ENCODE measurements at regions not wholly inside any gene's neighbourhood (a gene's known extent, or its start where the extent isn't known, plus 50 kb on each side); places are given as distances from the start of the nearest gene placed in this dataset.
A peak's percentile ranks its signal among the peaks of the same experiment; 100 is the strongest.

DNA sequence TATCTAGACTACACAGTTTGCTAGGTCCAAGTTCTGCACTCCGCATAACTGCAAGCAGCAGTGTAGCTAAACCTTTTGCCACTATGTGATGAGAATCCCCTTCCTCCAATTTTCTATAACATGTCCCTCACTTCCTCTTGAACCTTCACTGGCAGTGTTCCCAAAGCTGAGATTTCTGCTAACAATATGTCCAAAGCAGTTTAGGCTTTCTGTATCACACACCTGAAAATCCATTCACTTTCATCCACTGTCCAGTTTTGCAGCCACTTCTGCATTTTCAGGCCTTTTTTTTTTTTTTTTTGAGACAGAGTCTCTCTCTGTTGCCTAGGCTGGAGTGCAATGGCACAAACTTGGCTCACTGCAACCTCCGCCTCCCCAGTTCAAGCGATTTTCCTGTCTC, 111.1 kb downstream of the GADD45G start:
- WGBS (ENCODE audit: extremely low coverage, insufficient coverage, insufficient read length), result no CpG with 5 or more reads among the region's 3 CpGs
- Histone ChIP-seq H3K27ac (ENCODE audit: low read depth, low read length) (no peak overlapping the region), H3K79me2 (ENCODE audit: control insufficient read depth, insufficient read depth, low read length, poor library complexity) (no peaks in the 10 kb centered on the region), H2AK5ac (ENCODE audit: low read length) (no peak overlapping the region), H3K23ac (ENCODE audit: low read length) (no peak overlapping the region), H3K79me1 (ENCODE audit: low read length) (peaks cover 8% of the 10 kb centered on the region), H3K4me2 (ENCODE audit: low read length) (no peak overlapping the region), H2AFZ (ENCODE audit: insufficient read depth, low read length, poor library complexity) (no peak overlapping the region), H2BK120ac (ENCODE audit: insufficient read depth, low read length, poor library complexity) (no peak overlapping the region), H2BK5ac (ENCODE audit: low read depth, low read length, poor library complexity) (no peak overlapping the region), H3K9ac (ENCODE audit: low read length) (no peak overlapping the region), H4K8ac (ENCODE audit: low read depth, low read length) (no peak overlapping the region), H3K4me1 (ENCODE audit: control insufficient read depth in 1 of 2, insufficient read depth in 2 of 2, low read length in 2 of 2) (peaks cover 10 to 14% of the 10 kb centered on the region in 2 experiments), H3K18ac (ENCODE audit: low read length) (no peak overlapping the region), H3K27me3 (ENCODE audit: insufficient read depth, low read length) (no peaks in the 10 kb centered on the region), H3K4me3 (ENCODE audit: low read depth, low read length) (no peak overlapping the region), H3K4ac (ENCODE audit: low read depth, low read length) (no peak overlapping the region), H4K12ac (ENCODE audit: low read depth, low read length) (no peak overlapping the region), H4K91ac (ENCODE audit: low read depth, low read length) (no peak overlapping the region), H3K14ac (ENCODE audit: low read length) (no peak overlapping the region), H3K36me3 (ENCODE audit: control insufficient read depth in 1 of 2, insufficient read depth in 2 of 2, low read length in 2 of 2) (no peaks in the 10 kb centered on the region), H2BK12ac (ENCODE audit: low read length) (no peak overlapping the region), H3K9me3 (ENCODE audit: insufficient read depth, low read depth, low read length) (peaks cover 8% of the 10 kb centered on the region)
- DNase-seq, result no peak

DNA sequence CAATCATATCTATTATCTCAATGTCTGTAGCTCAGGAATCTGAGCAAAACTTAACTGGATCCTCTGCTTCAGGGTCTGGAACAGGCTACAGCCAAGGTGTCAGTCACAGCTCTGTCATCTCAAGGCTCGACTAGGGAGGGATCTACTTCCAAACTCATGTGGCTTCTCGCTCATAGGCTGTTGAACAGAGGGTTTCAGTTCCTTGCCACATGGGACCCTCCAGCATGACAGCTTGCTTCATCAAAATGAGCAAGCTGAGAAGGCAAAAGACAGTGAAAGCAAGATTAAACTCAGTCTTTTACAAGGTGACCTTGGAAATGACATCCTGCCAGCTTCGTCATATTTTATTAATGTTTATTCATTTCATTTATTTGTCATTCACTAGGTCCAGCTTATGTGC, 111.7 kb downstream of the GADD45G start:
- Histone ChIP-seq H3K23ac (ENCODE audit: low read length) (no peak overlapping the region), H3K27ac (ENCODE audit: low read depth, low read length) (no peak overlapping the region), H3K4me1 (ENCODE audit: control insufficient read depth in 1 of 2, insufficient read depth in 2 of 2, low read length in 2 of 2) (peaks cover 6 to 9% of the 10 kb centered on the region in 2 experiments), H4K8ac (ENCODE audit: low read depth, low read length) (no peak overlapping the region), H3K4me3 (ENCODE audit: low read depth, low read length) (no peak overlapping the region), H3K9ac (ENCODE audit: low read length) (no peak overlapping the region), H3K18ac (ENCODE audit: low read length) (no peak overlapping the region), H3K79me2 (ENCODE audit: control insufficient read depth, insufficient read depth, low read length, poor library complexity) (no peaks in the 10 kb centered on the region), H4K12ac (ENCODE audit: low read depth, low read length) (no peak overlapping the region), H3K79me1 (ENCODE audit: low read length) (peaks cover 8% of the 10 kb centered on the region), H2AK5ac (ENCODE audit: low read length) (no peak overlapping the region), H3K4ac (ENCODE audit: low read depth, low read length) (no peak overlapping the region), H3K36me3 (ENCODE audit: control insufficient read depth in 1 of 2, insufficient read depth in 2 of 2, low read length in 2 of 2) (no peaks in the 10 kb centered on the region), H2BK120ac (ENCODE audit: insufficient read depth, low read length, poor library complexity) (no peak overlapping the region), H3K4me2 (ENCODE audit: low read length) (no peak overlapping the region), H4K91ac (ENCODE audit: low read depth, low read length) (no peak overlapping the region), H3K9me3 (ENCODE audit: insufficient read depth, low read depth, low read length) (peaks cover 8% of the 10 kb centered on the region), H3K14ac (ENCODE audit: low read length) (no peak overlapping the region), H3K27me3 (ENCODE audit: insufficient read depth, low read length) (no peaks in the 10 kb centered on the region), H2BK5ac (ENCODE audit: low read depth, low read length, poor library complexity) (no peak overlapping the region), H2BK12ac (ENCODE audit: low read length) (no peak overlapping the region), H2AFZ (ENCODE audit: insufficient read depth, low read length, poor library complexity) (no peak overlapping the region)
- WGBS (ENCODE audit: extremely low coverage, insufficient coverage, insufficient read length), result no CpG with 5 or more reads among the region's 3 CpGs
- no peak for DNase-seq

DNA sequence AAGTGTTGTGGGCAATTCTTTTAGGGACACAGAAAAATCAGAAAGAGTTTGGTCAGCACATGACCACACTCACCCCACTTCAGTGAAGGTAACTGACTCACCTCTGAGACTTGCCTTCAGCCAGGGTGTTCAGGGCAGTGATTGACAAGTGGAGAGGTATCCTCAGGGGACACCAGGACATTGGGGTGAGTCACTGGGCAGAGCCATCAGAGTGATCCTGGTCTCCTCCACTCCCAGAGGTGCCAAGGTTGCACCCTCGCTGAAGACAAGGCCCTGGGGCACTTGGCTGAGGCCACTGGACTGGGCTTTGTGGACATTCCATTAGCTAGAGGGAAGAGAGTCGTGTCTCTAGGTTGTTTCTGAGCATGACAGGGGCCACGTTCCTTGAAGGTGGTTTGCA, 113.4 kb downstream of the GADD45G start:
- Histone ChIP-seq H3K27me3 (ENCODE audit: insufficient read depth, low read length) (no peaks in the 10 kb centered on the region), H3K9me3 (ENCODE audit: insufficient read depth, low read depth, low read length) (peaks cover 8% of the 10 kb centered on the region), H4K91ac (ENCODE audit: low read depth, low read length) (no peak overlapping the region), H3K9ac (ENCODE audit: low read length) (no peak overlapping the region), H3K79me1 (ENCODE audit: low read length) (peaks cover 8% of the 10 kb centered on the region), H3K23ac (ENCODE audit: low read length) (no peak overlapping the region), H3K18ac (ENCODE audit: low read length) (peak overlapping the region; percentile 58), H2AK5ac (ENCODE audit: low read length) (peak overlapping the region; percentile 40), H2AFZ (ENCODE audit: insufficient read depth, low read length, poor library complexity) (no peak overlapping the region), H3K4me2 (ENCODE audit: low read length) (no peak overlapping the region), H4K12ac (ENCODE audit: low read depth, low read length) (no peak overlapping the region), H3K79me2 (ENCODE audit: control insufficient read depth, insufficient read depth, low read length, poor library complexity) (no peaks in the 10 kb centered on the region), H2BK12ac (ENCODE audit: low read length) (peak overlapping the region; percentile 51), H3K4me3 (ENCODE audit: low read depth, low read length) (no peak overlapping the region), H3K36me3 (ENCODE audit: control insufficient read depth in 1 of 2, insufficient read depth in 2 of 2, low read length in 2 of 2) (no peaks in the 10 kb centered on the region), H3K14ac (ENCODE audit: low read length) (peak overlapping the region; percentile 46), H3K4me1 (ENCODE audit: control insufficient read depth in 1 of 2, insufficient read depth in 2 of 2, low read length in 2 of 2) (peaks cover 9 to 10% of the 10 kb centered on the region in 2 experiments), H4K8ac (ENCODE audit: low read depth, low read length) (no peak overlapping the region), H2BK5ac (ENCODE audit: low read depth, low read length, poor library complexity) (no peak overlapping the region), H3K27ac (ENCODE audit: low read depth, low read length) (no peak overlapping the region), H3K4ac (ENCODE audit: low read depth, low read length) (no peak overlapping the region), H2BK120ac (ENCODE audit: insufficient read depth, low read length, poor library complexity) (no peak overlapping the region)
- DNase-seq, result no peak
- WGBS (ENCODE audit: extremely low coverage, insufficient coverage, insufficient read length), result no CpG with 5 or more reads among the region's 3 CpGs

DNA sequence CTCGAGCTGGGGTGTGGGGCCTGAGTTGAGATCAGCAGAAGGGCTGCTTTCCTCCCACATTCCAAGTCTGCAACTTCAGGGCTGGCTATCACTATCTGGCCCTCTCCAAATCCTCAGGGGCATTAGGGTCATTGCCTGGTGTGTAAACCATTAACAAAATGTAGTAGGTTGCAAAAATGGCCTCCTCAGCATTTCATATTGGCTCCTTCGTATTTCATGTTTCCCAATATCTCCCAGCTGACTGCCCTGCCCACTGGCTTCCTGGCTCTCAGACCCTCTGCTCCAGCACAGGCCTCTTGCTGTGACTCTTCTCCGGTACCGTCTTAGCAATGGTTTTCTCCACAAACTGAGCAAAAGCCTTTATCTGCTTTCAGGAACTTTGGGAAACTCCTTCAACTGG, 113.8 kb downstream of the GADD45G start:
- Histone ChIP-seq H3K23ac (ENCODE audit: low read length) (no peak overlapping the region), H3K27ac (ENCODE audit: low read depth, low read length) (no peak overlapping the region), H3K4ac (ENCODE audit: low read depth, low read length) (no peak overlapping the region), H2BK12ac (ENCODE audit: low read length) (peak overlapping the region; percentile 51), H4K91ac (ENCODE audit: low read depth, low read length) (no peak overlapping the region), H3K14ac (ENCODE audit: low read length) (peak overlapping the region; percentile 46), H4K12ac (ENCODE audit: low read depth, low read length) (no peak overlapping the region), H3K9me3 (ENCODE audit: insufficient read depth, low read depth, low read length) (peaks cover 8% of the 10 kb centered on the region), H3K27me3 (ENCODE audit: insufficient read depth, low read length) (no peaks in the 10 kb centered on the region), H3K36me3 (ENCODE audit: control insufficient read depth in 1 of 2, insufficient read depth in 2 of 2, low read length in 2 of 2) (no peaks in the 10 kb centered on the region), H2BK5ac (ENCODE audit: low read depth, low read length, poor library complexity) (no peak overlapping the region), H3K4me1 (ENCODE audit: control insufficient read depth in 1 of 2, insufficient read depth in 2 of 2, low read length in 2 of 2) (peaks cover 9 to 11% of the 10 kb centered on the region in 2 experiments), H2AK5ac (ENCODE audit: low read length) (peak overlapping the region; percentile 40), H3K79me1 (ENCODE audit: low read length) (peaks cover 8% of the 10 kb centered on the region), H3K4me3 (ENCODE audit: low read depth, low read length) (no peak overlapping the region), H3K4me2 (ENCODE audit: low read length) (no peak overlapping the region), H2BK120ac (ENCODE audit: insufficient read depth, low read length, poor library complexity) (peak overlapping the region; percentile 5), H3K9ac (ENCODE audit: low read length) (no peak overlapping the region), H3K18ac (ENCODE audit: low read length) (peak overlapping the region; percentile 58), H2AFZ (ENCODE audit: insufficient read depth, low read length, poor library complexity) (no peak overlapping the region), H4K8ac (ENCODE audit: low read depth, low read length) (no peak overlapping the region), H3K79me2 (ENCODE audit: control insufficient read depth, insufficient read depth, low read length, poor library complexity) (no peaks in the 10 kb centered on the region)
- WGBS (ENCODE audit: extremely low coverage, insufficient coverage, insufficient read length), result no CpG with 5 or more reads among the region's 4 CpGs
- DNase-seq, result no peak
